ENCODE measurements at regions not wholly inside any gene's neighbourhood (a gene's known extent, or its start where the extent isn't known, plus 50 kb on each side); places are given as distances from the start of the nearest gene placed in this dataset.

- no peaks in the 10 kb centered on the region for H3K4me1 ChIP-seq (replicated peaks in 1 of 2; ENCODE audit: control insufficient read depth in 2 of 2, insufficient read depth in 2 of 2, low read length in 2 of 2)
- ATAC-seq: no peak
- H3K9ac ChIP-seq (ENCODE audit: insufficient read depth in 1 of 2, low read depth in 2 of 2, low read length in 2 of 2): no peak overlapping the region
- H3K36me3 ChIP-seq (ENCODE audit: control insufficient read depth, insufficient read depth, low read length): no peaks in the 10 kb centered on the region
- no peak overlapping the region for H3K4me3 ChIP-seq
- DNase-seq (ENCODE audit: extremely low read depth in 1 of 4, low spot score in 3 of 4): no peak
- WGBS (ENCODE audit: insufficient coverage, low coverage, missing lambda C conversion rate): 0% methylated on average over 2 of the region's 4 CpGs
- CTCF ChIA-PET (ENCODE audit: low intra/inter-chr PET ratio): no interaction called here
- intact Hi-C loops (cut with micrococcal nuclease) (no loop called here), in situ Hi-C loops (cut with MboI) (no loop called here)
- H3K9me1 ChIP-seq (ENCODE audit: control insufficient read depth, insufficient read depth, low read length): no peaks in the 10 kb centered on the region
- FAIRE-seq: no peak
- TF ChIP-seq CBX8 (IDR thresholded peaks at IDR 0.05; ENCODE audit: borderline replicate concordance, extremely low read depth, low read depth, low read length, poor library complexity, severe bottlenecking): no peak
- no peak for TF ChIP-seq ZNF212 (CRISPR knock-in tag; IDR thresholded peaks at IDR 0.05)
- TF ChIP-seq GTF3C2 (IDR thresholded peaks at IDR 0.05; ENCODE audit: borderline replicate concordance, extremely low read depth, insufficient read length): no peak
- no peak for TF ChIP-seq ZKSCAN3 (CRISPR knock-in tag; IDR thresholded peaks at IDR 0.05)
- no peak for TF ChIP-seq MECOM (CRISPR knock-in tag; IDR thresholded peaks at IDR 0.05)
- no peak for TF ChIP-seq HDAC8 (tag; IDR thresholded peaks at IDR 0.05)
- no peak for TF ChIP-seq PHB (CRISPR knock-in tag; IDR thresholded peaks at IDR 0.05)
- TF ChIP-seq ZNF584 (CRISPR knock-in tag; IDR thresholded peaks at IDR 0.05; ENCODE audit: low read depth): no peak
- no peak for TF ChIP-seq NFXL1 (CRISPR knock-in tag; IDR thresholded peaks at IDR 0.05)
- H4K20me1 ChIP-seq (replicated peaks; ENCODE audit: control insufficient read depth, insufficient read depth, low read length): no peaks in the 10 kb centered on the region
- no peak overlapping the region for H2AFZ ChIP-seq (ENCODE audit: low read depth, low read length)
- no peaks in the 10 kb centered on the region for H3K79me2 ChIP-seq (ENCODE audit: control insufficient read depth, insufficient read depth, low read length)
- BruUV-seq (replicated peaks): no TSS peak
- no peak overlapping the region for H3K4me2 ChIP-seq (ENCODE audit: insufficient read depth, low read length)
- no peaks in the 10 kb centered on the region for H3K9me3 ChIP-seq (replicated peaks; ENCODE audit: control insufficient read depth, insufficient read depth, low read depth, low read length)
- H3K27ac ChIP-seq (ENCODE audit: extremely low read depth, low read depth, low read length): no peak overlapping the region
- H3K27me3 ChIP-seq (ENCODE audit: control insufficient read depth in 2 of 2, insufficient read depth in 2 of 2, low read length in 2 of 2): no peaks in the 10 kb centered on the region
- POLR2A ChIA-PET: no interaction called here
Measured at GRCh38 chr13:108460746-108461145, 168.7 kb upstream of the MYO16 start.

All from K562 (cell line).